Lung (tissue), 11 donors: ENCODE measurements at regions not wholly inside any gene's neighbourhood (a gene's known extent, or its start where the extent isn't known, plus 50 kb on each side); places are given as distances from the start of the nearest gene placed in this dataset.

Experiments used
- ATAC-seq: fragments of 200-7000 bp; cut with Tn5 transposase; one replicate; pipeline ENCODE4 v1.9.1; 2020; ENCODE audit warnings: moderate number of reproducible peaks; ENCODE audit not compliant: insufficient read depth, low FRiP score
- DNase-seq, 3 donors: peaks; one replicate each; pipeline ENCODE4 v3.0.0-alpha.2; 2013 to 2017
- H3K27ac ChIP-seq, 2 donors: one replicate each; pipeline ENCODE4 v1.5.1; 2013; ENCODE audit warnings: mild to moderate bottlenecking in 2 of 2, moderate library complexity in 2 of 2, control low read depth in 1 of 2, inconsistent platforms in 1 of 2, low read depth in 1 of 2, low read length in 1 of 2
- H3K27me3 ChIP-seq, 3 donors: one replicate each; pipeline ENCODE4 v1.5.1; 2013; ENCODE audit warnings: low read length in 2 of 3; ENCODE audit not compliant: control insufficient read depth in 3 of 3, insufficient read depth in 3 of 3
- H3K36me3 ChIP-seq, 4 donors: one replicate each; pipeline ENCODE4 v1.5.1; 2013; ENCODE audit warnings: low read length in 4 of 4, mild to moderate bottlenecking in 1 of 4, moderate library complexity in 1 of 4; ENCODE audit not compliant: control insufficient read depth in 4 of 4, insufficient read depth in 4 of 4
- H3K4me1 ChIP-seq, 5 donors: one replicate each; pipeline ENCODE4 v1.5.1; 2013; ENCODE audit warnings: low read length in 5 of 5, mild to moderate bottlenecking in 2 of 5, moderate library complexity in 1 of 5; ENCODE audit not compliant: control insufficient read depth in 5 of 5, insufficient read depth in 5 of 5
- H3K4me3 ChIP-seq: one replicate; pipeline ENCODE4 v1.5.1; 2013; ENCODE audit warnings: mild to moderate bottlenecking, control low read depth, moderate library complexity
- H3K9ac ChIP-seq, 2 donors: one replicate each; pipeline ENCODE4 v1.5.1; 2013; ENCODE audit warnings: low read length in 2 of 2, control low read depth in 1 of 2; ENCODE audit not compliant: insufficient read depth in 1 of 2
- H3K9me3 ChIP-seq, 4 donors: one replicate each; pipeline ENCODE4 v1.5.1; 2013; ENCODE audit warnings: low read length in 3 of 4, mild to moderate bottlenecking in 1 of 4, moderate library complexity in 1 of 4; ENCODE audit not compliant: control insufficient read depth in 4 of 4, insufficient read depth in 3 of 4
- WGBS, 2 donors: extraction: QIAGEN DNeasy Blood & Tissue Kit; methylation state at CpG; one replicate each; pipeline ENCODE4 v1.1.7; 2013; 5-methylcytosine and 5-hydroxymethylcytosine counted together
- TF ChIP-seq, protein P1 (sequence below): IDR thresholded peaks from 2 replicates; pipeline ENCODE4 v1.5.1; 2012; ENCODE audit warnings: mild to moderate bottlenecking; ENCODE audit errors: control extremely low read depth, extremely low read depth
- donor health status: control.
- donor health status: control.
- donor health status: Bipolar disorder and iron deficiency.
- donor health status: healthy.
- donor health status: DM: yes; HTN: yes; CAD: no.

DNA sequence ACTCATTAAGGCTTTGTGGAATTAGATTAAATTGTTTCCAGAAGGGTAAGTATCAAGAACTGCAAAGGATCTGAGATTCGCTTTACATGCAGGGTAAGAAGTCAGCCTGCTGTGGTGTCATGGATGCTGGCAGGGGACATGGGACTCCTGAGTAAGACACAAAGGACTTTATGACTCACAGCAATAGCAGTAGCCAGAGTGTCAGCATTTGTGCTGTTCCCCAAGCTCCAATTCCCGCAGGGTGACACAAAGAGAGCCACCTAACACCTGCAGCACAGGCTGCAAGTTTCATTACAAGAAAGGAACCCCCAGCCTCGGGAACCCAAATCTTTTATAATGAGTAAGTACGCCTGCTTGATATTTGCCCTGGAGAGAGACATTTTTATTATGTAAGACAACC, 298.1 kb upstream of the POU3F1 start:
- Histone ChIP-seq H3K9ac (no peak overlapping the region), H3K4me3 (no peak overlapping the region), H3K27ac (no peak overlapping the region), H3K9me3 (peaks cover 0 to 13% (median 6%) of the 10 kb centered on the region in 4 donors), H3K36me3 (no peaks in the 10 kb centered on the region), H3K27me3 (peaks cover 0 to 6% (median 0%) of the 10 kb centered on the region in 3 donors), H3K4me1 (no peaks in the 10 kb centered on the region)
- ATAC-seq: no peak
- WGBS, 2 donors: 79 to 87% methylated on average over 4 of the region's 4 CpGs
- TF ChIP-seq, protein P1, sequence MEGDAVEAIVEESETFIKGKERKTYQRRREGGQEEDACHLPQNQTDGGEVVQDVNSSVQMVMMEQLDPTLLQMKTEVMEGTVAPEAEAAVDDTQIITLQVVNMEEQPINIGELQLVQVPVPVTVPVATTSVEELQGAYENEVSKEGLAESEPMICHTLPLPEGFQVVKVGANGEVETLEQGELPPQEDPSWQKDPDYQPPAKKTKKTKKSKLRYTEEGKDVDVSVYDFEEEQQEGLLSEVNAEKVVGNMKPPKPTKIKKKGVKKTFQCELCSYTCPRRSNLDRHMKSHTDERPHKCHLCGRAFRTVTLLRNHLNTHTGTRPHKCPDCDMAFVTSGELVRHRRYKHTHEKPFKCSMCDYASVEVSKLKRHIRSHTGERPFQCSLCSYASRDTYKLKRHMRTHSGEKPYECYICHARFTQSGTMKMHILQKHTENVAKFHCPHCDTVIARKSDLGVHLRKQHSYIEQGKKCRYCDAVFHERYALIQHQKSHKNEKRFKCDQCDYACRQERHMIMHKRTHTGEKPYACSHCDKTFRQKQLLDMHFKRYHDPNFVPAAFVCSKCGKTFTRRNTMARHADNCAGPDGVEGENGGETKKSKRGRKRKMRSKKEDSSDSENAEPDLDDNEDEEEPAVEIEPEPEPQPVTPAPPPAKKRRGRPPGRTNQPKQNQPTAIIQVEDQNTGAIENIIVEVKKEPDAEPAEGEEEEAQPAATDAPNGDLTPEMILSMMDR: no peak
- DNase-seq: no peak

DNA sequence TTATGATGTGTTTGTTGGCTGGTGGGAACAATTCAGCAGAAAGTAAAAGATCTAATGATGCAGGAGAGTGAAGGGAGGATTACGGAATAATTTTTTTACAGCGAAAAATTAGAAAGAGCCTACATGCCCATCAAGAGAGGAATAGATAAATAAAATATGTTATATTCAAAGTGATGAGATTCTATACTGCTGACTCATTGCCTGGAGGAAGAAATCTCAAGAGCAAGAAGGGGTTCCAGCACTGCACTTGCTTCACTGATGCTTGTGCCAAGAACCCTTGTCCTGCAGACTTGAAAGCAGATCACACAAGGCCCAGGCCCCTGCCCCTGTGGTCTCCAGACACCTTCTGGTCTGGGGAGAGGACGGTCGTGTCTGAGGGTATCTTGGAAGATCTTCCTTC, 295.1 kb upstream of the POU3F1 start:
- WGBS, 2 donors: 77 to 89% methylated on average over 4 of the region's 4 CpGs
- ATAC-seq (no peak), DNase-seq (no peak)
- Histone ChIP-seq H3K4me3 (no peak overlapping the region), H3K27ac (no peak overlapping the region), H3K27me3 (peaks cover 0 to 6% (median 0%) of the 10 kb centered on the region in 3 donors), H3K9me3 (peaks cover 0 to 9% (median 3%) of the 10 kb centered on the region in 4 donors), H3K9ac (no peak overlapping the region), H3K36me3 (no peaks in the 10 kb centered on the region), H3K4me1 (peaks cover 0 to 5% (median 0%) of the 10 kb centered on the region in 5 donors)
- TF ChIP-seq, protein P1: no peak

DNA sequence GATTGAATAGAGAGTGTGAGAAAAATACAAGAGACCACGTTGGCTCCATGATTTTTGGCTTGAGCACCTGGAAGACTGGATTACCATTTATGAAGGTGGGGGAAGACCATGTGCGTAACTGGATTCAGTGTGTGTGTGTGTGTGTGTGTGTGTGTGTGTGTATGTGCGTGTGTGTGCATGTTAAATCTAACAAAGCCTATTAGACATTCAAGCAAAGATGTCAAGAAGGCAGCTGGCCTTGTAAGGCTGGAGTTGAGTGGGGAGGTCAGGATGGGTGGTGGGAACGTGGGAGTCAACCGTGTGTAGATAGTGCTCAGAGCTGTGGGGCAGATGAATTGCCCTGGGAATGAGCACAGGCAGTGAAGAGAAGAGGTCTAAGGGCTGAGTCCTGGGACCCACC, 293.8 kb upstream of the POU3F1 start:
- no peak overlapping the region for H3K9ac ChIP-seq
- 80 to 84% methylated on average over 5 of the region's 5 CpGs for WGBS, 2 donors
- peaks cover 0 to 6% (median 0%) of the 10 kb centered on the region in 3 donors for H3K27me3 ChIP-seq
- peaks cover 0 to 16% (median 4%) of the 10 kb centered on the region in 5 donors for H3K4me1 ChIP-seq
- no peaks in the 10 kb centered on the region for H3K36me3 ChIP-seq
- DNase-seq (no peak), ATAC-seq (no peak)
- TF ChIP-seq, protein P1: no peak
- no peak overlapping the region for H3K27ac ChIP-seq
- H3K4me3 ChIP-seq: no peak overlapping the region
- peaks cover 0 to 3% (median under 1%) of the 10 kb centered on the region in 4 donors for H3K9me3 ChIP-seq

DNA sequence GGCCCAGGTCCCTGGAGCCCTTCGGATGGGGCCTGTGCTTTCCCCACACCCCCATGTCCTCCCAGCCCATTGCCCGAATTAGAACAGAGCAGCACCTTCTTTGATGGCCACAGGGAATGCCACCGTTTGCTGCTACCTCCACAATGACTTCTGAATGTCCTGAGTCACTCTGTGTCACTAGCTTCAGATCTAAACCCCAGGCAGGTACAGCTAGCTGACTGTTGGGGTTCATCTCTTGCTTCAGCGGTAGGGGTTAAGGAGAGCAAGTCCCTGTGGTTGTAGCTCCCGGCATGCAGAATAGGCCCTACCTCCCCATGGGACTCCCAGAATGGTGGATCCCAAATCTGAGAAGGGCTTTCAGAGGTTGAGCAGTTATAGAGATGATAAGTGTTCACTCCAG, 291.1 kb upstream of the POU3F1 start:
- Histone ChIP-seq H3K4me3 (no peak overlapping the region), H3K27me3 (peaks cover 0 to 6% (median 0%) of the 10 kb centered on the region in 3 donors), H3K4me1 (peaks cover 0 to 16% (median 7%) of the 10 kb centered on the region in 5 donors), H3K9me3 (no peaks in the 10 kb centered on the region), H3K27ac (no peak overlapping the region), H3K36me3 (no peaks in the 10 kb centered on the region), H3K9ac (no peak overlapping the region)
- ATAC-seq (no peak), DNase-seq (no peak)
- TF ChIP-seq, protein P1: no peak
- 83% methylated on average over 5 of the region's 5 CpGs for WGBS, 2 donors
